ENCODE measurements at regions not wholly inside any gene's neighbourhood (a gene's known extent, or its start where the extent isn't known, plus 50 kb on each side); places are given as distances from the start of the nearest gene placed in this dataset.

DNA sequence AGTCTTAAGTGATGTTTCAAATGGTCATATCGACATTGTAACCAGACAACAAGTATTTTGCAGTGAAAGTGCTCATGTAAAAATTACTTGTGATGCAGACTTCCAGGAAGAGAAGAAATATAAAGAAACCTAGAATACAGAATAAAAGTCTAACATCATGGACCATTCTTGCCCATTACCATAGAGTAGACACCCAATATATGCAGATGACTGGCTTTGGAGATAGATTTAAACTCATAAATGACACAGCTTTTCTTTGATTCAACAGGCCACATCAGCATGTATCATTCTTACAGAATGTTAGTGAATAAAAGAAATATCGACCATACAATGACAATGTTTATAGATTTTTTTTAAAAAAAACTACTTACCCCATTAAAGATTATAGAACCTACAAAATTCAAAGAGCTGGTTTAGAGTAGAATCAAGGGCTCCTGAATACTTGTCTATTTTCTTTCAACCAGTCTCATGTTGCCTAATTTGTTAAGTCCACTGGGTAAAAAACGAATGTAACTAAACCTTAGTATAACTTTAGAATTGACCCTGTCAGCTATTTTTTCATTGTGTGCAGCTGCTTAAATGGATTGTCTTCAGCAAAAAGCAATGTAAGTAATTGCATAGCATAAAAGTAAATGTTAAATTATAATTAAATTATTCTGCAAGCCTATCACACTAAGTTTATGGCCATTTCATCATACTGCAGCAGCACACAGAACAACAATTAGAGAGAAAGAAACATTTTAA, 268.7 kb upstream of the AGTR1 start:
- TF ChIP-seq POLR2A (IDR thresholded peaks at IDR 0.05) (no peak), EP300 (IDR thresholded peaks at IDR 0.05) (no peak)
- TF ChIP-seq, protein P1, sequence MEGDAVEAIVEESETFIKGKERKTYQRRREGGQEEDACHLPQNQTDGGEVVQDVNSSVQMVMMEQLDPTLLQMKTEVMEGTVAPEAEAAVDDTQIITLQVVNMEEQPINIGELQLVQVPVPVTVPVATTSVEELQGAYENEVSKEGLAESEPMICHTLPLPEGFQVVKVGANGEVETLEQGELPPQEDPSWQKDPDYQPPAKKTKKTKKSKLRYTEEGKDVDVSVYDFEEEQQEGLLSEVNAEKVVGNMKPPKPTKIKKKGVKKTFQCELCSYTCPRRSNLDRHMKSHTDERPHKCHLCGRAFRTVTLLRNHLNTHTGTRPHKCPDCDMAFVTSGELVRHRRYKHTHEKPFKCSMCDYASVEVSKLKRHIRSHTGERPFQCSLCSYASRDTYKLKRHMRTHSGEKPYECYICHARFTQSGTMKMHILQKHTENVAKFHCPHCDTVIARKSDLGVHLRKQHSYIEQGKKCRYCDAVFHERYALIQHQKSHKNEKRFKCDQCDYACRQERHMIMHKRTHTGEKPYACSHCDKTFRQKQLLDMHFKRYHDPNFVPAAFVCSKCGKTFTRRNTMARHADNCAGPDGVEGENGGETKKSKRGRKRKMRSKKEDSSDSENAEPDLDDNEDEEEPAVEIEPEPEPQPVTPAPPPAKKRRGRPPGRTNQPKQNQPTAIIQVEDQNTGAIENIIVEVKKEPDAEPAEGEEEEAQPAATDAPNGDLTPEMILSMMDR (IDR thresholded peaks at IDR 0.05) = no peak
